ENCODE measurements at regions not wholly inside any gene's neighbourhood (a gene's known extent, or its start where the extent isn't known, plus 50 kb on each side); places are given as distances from the start of the nearest gene placed in this dataset.

- DNase-seq: no peak
Measured at GRCh38 chr20:17138237-17138636, 88.6 kb upstream of the PCSK2 start.

GRCh38 chr20:17140894-17141293 is 85.9 kb upstream of the PCSK2 start:
- no peak for DNase-seq

GRCh38 chr20:17141568-17141967 is 85.3 kb upstream of the PCSK2 start:
- no peak for DNase-seq

- DNase-seq: no peak
Measured at GRCh38 chr20:17142666-17143065, 84.2 kb upstream of the PCSK2 start.

- no peak for DNase-seq
Measured at GRCh38 chr20:17150858-17151257, 76.0 kb upstream of the PCSK2 start.

GRCh38 chr20:17155401-17155800 is 71.4 kb upstream of the PCSK2 start:
- DNase-seq: no peak

- no peak for DNase-seq
Measured at GRCh38 chr20:17158701-17159100, 68.1 kb upstream of the PCSK2 start.

- no peak for DNase-seq
Measured at GRCh38 chr20:17161673-17162481, 65.0 kb upstream of the PCSK2 start.

GRCh38 chr20:17168026-17168612 is 58.7 kb upstream of the PCSK2 start:
- DNase-seq: no peak

GRCh38 chr20:17169585-17170136 is 57.2 kb upstream of the PCSK2 start:
- no peak for DNase-seq

- no peak for DNase-seq
Measured at GRCh38 chr20:17171746-17172280, 55.0 kb upstream of the PCSK2 start.

GRCh38 chr20:17172836-17173516 is 53.9 kb upstream of the PCSK2 start:
- DNase-seq: no peak
